CD14-positive monocyte (primary cell): ENCODE measurements at regions not wholly inside any gene's neighbourhood (a gene's known extent, or its start where the extent isn't known, plus 50 kb on each side); places are given as distances from the start of the nearest gene placed in this dataset.

ENCODE experiments used
- DNase-seq, 3 donors: peaks; one replicate each; pipeline ENCODE4 v3.0.0-alpha.2; 2011 to 2022
- H2AFZ ChIP-seq: 2 replicates; pipeline ENCODE4 v1.6.0; 2012; ENCODE audit warnings: mild to moderate bottlenecking, low read depth, low read length, inconsistent platforms; ENCODE audit not compliant: insufficient read depth, poor library complexity, severe bottlenecking
- H3K27ac ChIP-seq, 2 donors: 1 replicate in 1 of 2; 2 replicates in 1 of 2; pipeline ENCODE4 v1.5.1; 2012 to 2013; ENCODE audit warnings: low read length in 2 of 2, control low read depth in 1 of 2, inconsistent platforms in 1 of 2, low read depth in 1 of 2, mild to moderate bottlenecking in 1 of 2
- H3K27me3 ChIP-seq, 2 donors: one replicate each; pipeline versions ENCODE4 v1.6.0 to v1.6.1; 2011 to 2013; ENCODE audit warnings: low read length in 2 of 2; ENCODE audit not compliant: control insufficient read depth in 2 of 2, insufficient read depth in 2 of 2
- H3K36me3 ChIP-seq, 2 donors: replicated peaks in 1 of 2; 1 replicate in 1 of 2; 2 replicates in 1 of 2; pipeline versions ENCODE4 v1.5.1 to v1.6.1; 2012 to 2013; ENCODE audit warnings: low read length in 2 of 2, control low read depth in 1 of 2, inconsistent platforms in 1 of 2, mild to moderate bottlenecking in 1 of 2; ENCODE audit not compliant: insufficient read depth in 2 of 2, control insufficient read depth in 1 of 2
- H3K4me1 ChIP-seq, 2 donors: 1 replicate in 1 of 2; 2 replicates in 1 of 2; pipeline versions ENCODE4 v1.5.1 to v1.6.1; 2012 to 2013; ENCODE audit warnings: low read length in 2 of 2, control low read depth in 1 of 2, inconsistent platforms in 1 of 2, mild to moderate bottlenecking in 1 of 2, moderate library complexity in 1 of 2; ENCODE audit not compliant: insufficient read depth in 2 of 2, control insufficient read depth in 1 of 2
- H3K4me2 ChIP-seq: replicated peaks from 2 replicates; pipeline ENCODE3; 2012; ENCODE audit warnings: low read length, moderate library complexity, mild to moderate bottlenecking; ENCODE audit not compliant: poor library complexity, severe bottlenecking; ENCODE audit errors: extremely low read depth
- H3K4me3 ChIP-seq, 3 experiments: fragments of 200-600 bp in 1 of 3; sonication (generic) in 1 of 3; replicated peaks in 1 of 3; 1 replicate in 2 of 3; 2 replicates in 1 of 3; pipeline ENCODE4 v1.5.1; 2011 to 2013; ENCODE audit warnings: low read length in 3 of 3, mild to moderate bottlenecking in 3 of 3, control low read depth in 2 of 3, low read depth in 2 of 3, inconsistent platforms in 1 of 3, moderate library complexity in 1 of 3
- H3K79me2 ChIP-seq: 2 replicates; pipeline ENCODE4 v1.6.0; 2012; ENCODE audit warnings: mild to moderate bottlenecking, control low read depth, inconsistent platforms, low read length, moderate library complexity; ENCODE audit not compliant: insufficient read depth
- H3K9ac ChIP-seq: 2 replicates; pipeline ENCODE4 v1.6.0; 2017; ENCODE audit warnings: low read length, mild to moderate bottlenecking; ENCODE audit not compliant: insufficient read depth, poor library complexity, severe bottlenecking
- H3K9me3 ChIP-seq, 2 donors: replicated peaks in 1 of 2; 1 replicate in 1 of 2; 2 replicates in 1 of 2; pipeline versions ENCODE4 v1.5.1 to v1.6.1; 2012 to 2013; ENCODE audit warnings: low read length in 2 of 2, control low read depth in 1 of 2; ENCODE audit not compliant: control insufficient read depth in 1 of 2, insufficient read depth in 1 of 2
- H4K20me1 ChIP-seq: 2 replicates; pipeline ENCODE4 v1.6.0; 2012; ENCODE audit warnings: mild to moderate bottlenecking, low read length, control low read depth, moderate library complexity; ENCODE audit not compliant: insufficient read depth
- H3K27ac Mint-ChIP-seq, 7 donors: one replicate each; pipeline ENCODE4 v1.8.0; 2020; ENCODE audit warnings: mild to moderate bottlenecking in 7 of 7, mixed read lengths in 7 of 7, moderate library complexity in 6 of 7, inconsistent platforms in 2 of 7
- H3K27me3 Mint-ChIP-seq, 3 donors: one replicate each; pipeline ENCODE4 v1.8.0; 2021 to 2022; ENCODE audit warnings: low read depth in 3 of 3, mild to moderate bottlenecking in 3 of 3, mixed read lengths in 3 of 3, moderate library complexity in 3 of 3, inconsistent platforms in 1 of 3
- H3K36me3 Mint-ChIP-seq, 2 donors: one replicate each; pipeline ENCODE4 v1.8.0; 2020; ENCODE audit warnings: mixed read lengths in 2 of 2, inconsistent platforms in 1 of 2, mild to moderate bottlenecking in 1 of 2
- H3K4me1 Mint-ChIP-seq: one replicate; pipeline ENCODE4 v1.8.0; 2020; ENCODE audit warnings: mild to moderate bottlenecking, mixed read lengths
- H3K4me3 Mint-ChIP-seq, 2 donors: one replicate each; pipeline ENCODE4 v1.8.0; 2020; ENCODE audit warnings: mild to moderate bottlenecking in 2 of 2, mixed read lengths in 2 of 2, moderate library complexity in 1 of 2
- H3K9me3 Mint-ChIP-seq, 7 donors: one replicate each; pipeline ENCODE4 v1.8.0; 2020 to 2022; ENCODE audit warnings: mixed read lengths in 7 of 7, mild to moderate bottlenecking in 6 of 7, moderate library complexity in 6 of 7, inconsistent platforms in 2 of 7
- WGBS: methylation state at CpG from one replicate; pipeline ENCODE4 v1.1.5; 2013; ENCODE audit warnings: missing lambda C conversion rate; ENCODE audit not compliant: insufficient coverage; 5-methylcytosine and 5-hydroxymethylcytosine counted together
- intact Hi-C, 2 donors: fragments of 100-400 bp; cut with micrococcal nuclease; formaldehyde crosslinking; loops; one replicate each; pipeline versions ENCODE4 v1.15.0 to v1.15.1; 2023
- TF ChIP-seq, protein P1 (sequence below): fragments of 200-600 bp; IDR thresholded peaks from one replicate; pipeline ENCODE4 v1.8.0; 2022; ENCODE audit warnings: antibody characterized with exemption, mild to moderate bottlenecking

DNA sequence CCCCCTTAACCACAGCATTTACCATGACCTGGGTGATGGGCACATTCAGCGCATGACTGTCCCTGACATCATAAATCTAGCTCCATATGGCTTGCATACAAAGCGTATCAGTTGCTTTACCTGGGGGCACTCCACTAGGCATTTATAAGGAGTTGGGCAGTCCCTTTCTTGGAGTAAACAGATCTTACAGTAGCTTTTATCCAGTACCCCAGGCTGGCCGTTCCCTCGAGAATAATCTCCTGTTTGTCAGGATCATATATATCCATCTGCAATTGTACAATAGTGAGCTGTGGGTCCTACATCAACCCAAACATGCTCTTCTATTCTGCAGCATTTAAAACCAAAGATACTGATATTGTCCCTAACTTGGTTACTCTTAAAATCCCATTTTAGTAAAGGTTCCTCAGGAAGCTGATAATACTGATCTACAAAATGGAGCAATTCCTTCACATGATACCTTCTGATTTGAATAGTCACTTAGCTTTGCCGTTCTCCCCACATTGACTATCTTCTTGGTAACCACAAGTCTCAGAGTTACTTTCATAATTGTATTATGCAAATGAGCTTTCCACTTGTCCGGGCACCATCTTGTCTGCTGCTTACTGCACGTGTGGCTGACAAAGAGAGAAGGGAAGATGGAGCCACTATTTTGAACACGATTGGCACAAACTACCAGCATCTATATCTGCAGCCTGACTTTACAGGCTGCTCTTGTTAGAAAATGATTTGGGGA, 205.0 kb downstream of the CWF19L2 start:
- DNase-seq = no peak
- H2AFZ ChIP-seq = no peak overlapping the region
- no peak overlapping the region for H3K4me2 ChIP-seq
- Mint-ChIP-seq H3K27ac (no peak overlapping the region), H3K4me3 (no peak overlapping the region), H3K36me3 (no peaks in the 10 kb centered on the region), H3K4me1 (no peaks in the 10 kb centered on the region), H3K27me3 (no peaks in the 10 kb centered on the region), H3K9me3 (peaks cover 0 to 15% (median 6%) of the 10 kb centered on the region in 7 donors)
- H3K27ac ChIP-seq = no peak overlapping the region
- H3K4me3 ChIP-seq = no peak overlapping the region
- H3K9ac ChIP-seq = no peak overlapping the region
- TF ChIP-seq, protein P1, sequence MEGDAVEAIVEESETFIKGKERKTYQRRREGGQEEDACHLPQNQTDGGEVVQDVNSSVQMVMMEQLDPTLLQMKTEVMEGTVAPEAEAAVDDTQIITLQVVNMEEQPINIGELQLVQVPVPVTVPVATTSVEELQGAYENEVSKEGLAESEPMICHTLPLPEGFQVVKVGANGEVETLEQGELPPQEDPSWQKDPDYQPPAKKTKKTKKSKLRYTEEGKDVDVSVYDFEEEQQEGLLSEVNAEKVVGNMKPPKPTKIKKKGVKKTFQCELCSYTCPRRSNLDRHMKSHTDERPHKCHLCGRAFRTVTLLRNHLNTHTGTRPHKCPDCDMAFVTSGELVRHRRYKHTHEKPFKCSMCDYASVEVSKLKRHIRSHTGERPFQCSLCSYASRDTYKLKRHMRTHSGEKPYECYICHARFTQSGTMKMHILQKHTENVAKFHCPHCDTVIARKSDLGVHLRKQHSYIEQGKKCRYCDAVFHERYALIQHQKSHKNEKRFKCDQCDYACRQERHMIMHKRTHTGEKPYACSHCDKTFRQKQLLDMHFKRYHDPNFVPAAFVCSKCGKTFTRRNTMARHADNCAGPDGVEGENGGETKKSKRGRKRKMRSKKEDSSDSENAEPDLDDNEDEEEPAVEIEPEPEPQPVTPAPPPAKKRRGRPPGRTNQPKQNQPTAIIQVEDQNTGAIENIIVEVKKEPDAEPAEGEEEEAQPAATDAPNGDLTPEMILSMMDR = no peak
- WGBS = 93% methylated on average over 2 of the region's 8 CpGs
- H3K79me2 ChIP-seq = no peaks in the 10 kb centered on the region
- intact Hi-C loops = no loop called here
- H3K4me1 ChIP-seq = no peaks in the 10 kb centered on the region
- no peaks in the 10 kb centered on the region for H3K36me3 ChIP-seq
- H3K27me3 ChIP-seq = no peaks in the 10 kb centered on the region
- peaks cover 5 to 15% of the 10 kb centered on the region in 2 donors for H3K9me3 ChIP-seq
- no peaks in the 10 kb centered on the region for H4K20me1 ChIP-seq

DNA sequence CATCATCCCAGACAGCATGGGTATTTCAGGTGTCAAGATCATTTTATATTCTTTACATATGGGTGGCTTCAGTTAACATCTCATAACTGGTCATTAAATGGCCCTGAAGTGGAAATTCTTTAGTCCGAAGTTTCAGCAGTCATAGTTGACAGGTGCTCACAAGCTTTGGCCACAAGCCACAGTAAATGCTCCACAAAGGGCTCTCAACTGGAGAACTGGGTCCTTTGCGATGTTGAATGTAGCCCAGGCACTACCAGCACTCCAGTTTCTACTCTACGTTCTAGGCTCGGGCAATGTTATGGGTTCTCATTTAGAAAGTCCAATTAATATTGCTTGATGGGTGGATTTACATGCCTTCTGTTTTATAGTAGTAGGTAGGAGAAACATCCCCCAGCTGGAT, 206.3 kb downstream of the CWF19L2 start:
- H3K36me3 Mint-ChIP-seq = no peaks in the 10 kb centered on the region
- Histone ChIP-seq H3K4me2 (no peak overlapping the region), H3K9me3 (peaks cover 5 to 15% of the 10 kb centered on the region in 2 donors), H4K20me1 (no peaks in the 10 kb centered on the region), H3K79me2 (no peaks in the 10 kb centered on the region), H3K4me1 (no peaks in the 10 kb centered on the region), H3K36me3 (no peaks in the 10 kb centered on the region), H2AFZ (no peak overlapping the region), H3K9ac (no peak overlapping the region), H3K27ac (no peak overlapping the region), H3K27me3 (no peaks in the 10 kb centered on the region), H3K4me3 (no peak overlapping the region)
- H3K27ac Mint-ChIP-seq = no peak overlapping the region
- TF ChIP-seq, protein P1 = no peak
- intact Hi-C loops = no loop called here
- peaks cover 0 to 14% (median 3%) of the 10 kb centered on the region in 7 donors for H3K9me3 Mint-ChIP-seq
- no peaks in the 10 kb centered on the region for H3K4me1 Mint-ChIP-seq
- 96% methylated on average over 2 of the region's 4 CpGs for WGBS
- H3K27me3 Mint-ChIP-seq = no peaks in the 10 kb centered on the region
- H3K4me3 Mint-ChIP-seq = no peak overlapping the region
- no peak for DNase-seq
